ENCODE measurements at regions not wholly inside any gene's neighbourhood (a gene's known extent, or its start where the extent isn't known, plus 50 kb on each side); places are given as distances from the start of the nearest gene placed in this dataset.

- TF ChIP-seq, protein P1, sequence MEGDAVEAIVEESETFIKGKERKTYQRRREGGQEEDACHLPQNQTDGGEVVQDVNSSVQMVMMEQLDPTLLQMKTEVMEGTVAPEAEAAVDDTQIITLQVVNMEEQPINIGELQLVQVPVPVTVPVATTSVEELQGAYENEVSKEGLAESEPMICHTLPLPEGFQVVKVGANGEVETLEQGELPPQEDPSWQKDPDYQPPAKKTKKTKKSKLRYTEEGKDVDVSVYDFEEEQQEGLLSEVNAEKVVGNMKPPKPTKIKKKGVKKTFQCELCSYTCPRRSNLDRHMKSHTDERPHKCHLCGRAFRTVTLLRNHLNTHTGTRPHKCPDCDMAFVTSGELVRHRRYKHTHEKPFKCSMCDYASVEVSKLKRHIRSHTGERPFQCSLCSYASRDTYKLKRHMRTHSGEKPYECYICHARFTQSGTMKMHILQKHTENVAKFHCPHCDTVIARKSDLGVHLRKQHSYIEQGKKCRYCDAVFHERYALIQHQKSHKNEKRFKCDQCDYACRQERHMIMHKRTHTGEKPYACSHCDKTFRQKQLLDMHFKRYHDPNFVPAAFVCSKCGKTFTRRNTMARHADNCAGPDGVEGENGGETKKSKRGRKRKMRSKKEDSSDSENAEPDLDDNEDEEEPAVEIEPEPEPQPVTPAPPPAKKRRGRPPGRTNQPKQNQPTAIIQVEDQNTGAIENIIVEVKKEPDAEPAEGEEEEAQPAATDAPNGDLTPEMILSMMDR (conservative IDR thresholded peaks at IDR 0.05; ENCODE audit: low read length), result no peak
- TF ChIP-seq EZH2phosphoT487 (IDR thresholded peaks at IDR 0.05; ENCODE audit: borderline replicate concordance, low read depth, low read length), result no peak
These were observed 129.6 kb upstream of the IGF1 start for GRCh38 chr12:102609996-102610395.

Measured in OCI-LY7 (cell line).